CD14-positive monocyte (primary cell): ENCODE measurements at regions not wholly inside any gene's neighbourhood (a gene's known extent, or its start where the extent isn't known, plus 50 kb on each side); places are given as distances from the start of the nearest gene placed in this dataset.

Experiments used
- DNase-seq, 3 donors: peaks; one replicate each; pipeline ENCODE4 v3.0.0-alpha.2; 2011 to 2022
- H2AFZ ChIP-seq: 2 replicates; pipeline ENCODE4 v1.6.0; 2012; ENCODE audit warnings: mild to moderate bottlenecking, low read depth, low read length, inconsistent platforms; ENCODE audit not compliant: insufficient read depth, poor library complexity, severe bottlenecking
- H3K27ac ChIP-seq, 2 donors: 1 replicate in 1 of 2; 2 replicates in 1 of 2; pipeline ENCODE4 v1.5.1; 2012 to 2013; ENCODE audit warnings: low read length in 2 of 2, control low read depth in 1 of 2, inconsistent platforms in 1 of 2, low read depth in 1 of 2, mild to moderate bottlenecking in 1 of 2
- H3K27me3 ChIP-seq, 2 donors: one replicate each; pipeline versions ENCODE4 v1.6.0 to v1.6.1; 2011 to 2013; ENCODE audit warnings: low read length in 2 of 2; ENCODE audit not compliant: control insufficient read depth in 2 of 2, insufficient read depth in 2 of 2
- H3K36me3 ChIP-seq, 2 donors: replicated peaks in 1 of 2; 1 replicate in 1 of 2; 2 replicates in 1 of 2; pipeline versions ENCODE4 v1.5.1 to v1.6.1; 2012 to 2013; ENCODE audit warnings: low read length in 2 of 2, control low read depth in 1 of 2, inconsistent platforms in 1 of 2, mild to moderate bottlenecking in 1 of 2; ENCODE audit not compliant: insufficient read depth in 2 of 2, control insufficient read depth in 1 of 2
- H3K4me1 ChIP-seq, 2 donors: 1 replicate in 1 of 2; 2 replicates in 1 of 2; pipeline versions ENCODE4 v1.5.1 to v1.6.1; 2012 to 2013; ENCODE audit warnings: low read length in 2 of 2, control low read depth in 1 of 2, inconsistent platforms in 1 of 2, mild to moderate bottlenecking in 1 of 2, moderate library complexity in 1 of 2; ENCODE audit not compliant: insufficient read depth in 2 of 2, control insufficient read depth in 1 of 2
- H3K4me2 ChIP-seq: replicated peaks from 2 replicates; pipeline ENCODE3; 2012; ENCODE audit warnings: low read length, moderate library complexity, mild to moderate bottlenecking; ENCODE audit not compliant: poor library complexity, severe bottlenecking; ENCODE audit errors: extremely low read depth
- H3K4me3 ChIP-seq, 3 experiments: fragments of 200-600 bp in 1 of 3; sonication (generic) in 1 of 3; replicated peaks in 1 of 3; 1 replicate in 2 of 3; 2 replicates in 1 of 3; pipeline ENCODE4 v1.5.1; 2011 to 2013; ENCODE audit warnings: low read length in 3 of 3, mild to moderate bottlenecking in 3 of 3, control low read depth in 2 of 3, low read depth in 2 of 3, inconsistent platforms in 1 of 3, moderate library complexity in 1 of 3
- H3K79me2 ChIP-seq: 2 replicates; pipeline ENCODE4 v1.6.0; 2012; ENCODE audit warnings: mild to moderate bottlenecking, control low read depth, inconsistent platforms, low read length, moderate library complexity; ENCODE audit not compliant: insufficient read depth
- H3K9ac ChIP-seq: 2 replicates; pipeline ENCODE4 v1.6.0; 2017; ENCODE audit warnings: low read length, mild to moderate bottlenecking; ENCODE audit not compliant: insufficient read depth, poor library complexity, severe bottlenecking
- H3K9me3 ChIP-seq, 2 donors: replicated peaks in 1 of 2; 1 replicate in 1 of 2; 2 replicates in 1 of 2; pipeline versions ENCODE4 v1.5.1 to v1.6.1; 2012 to 2013; ENCODE audit warnings: low read length in 2 of 2, control low read depth in 1 of 2; ENCODE audit not compliant: control insufficient read depth in 1 of 2, insufficient read depth in 1 of 2
- H4K20me1 ChIP-seq: 2 replicates; pipeline ENCODE4 v1.6.0; 2012; ENCODE audit warnings: mild to moderate bottlenecking, low read length, control low read depth, moderate library complexity; ENCODE audit not compliant: insufficient read depth
- H3K27ac Mint-ChIP-seq, 7 donors: one replicate each; pipeline ENCODE4 v1.8.0; 2020; ENCODE audit warnings: mild to moderate bottlenecking in 7 of 7, mixed read lengths in 7 of 7, moderate library complexity in 6 of 7, inconsistent platforms in 2 of 7
- H3K27me3 Mint-ChIP-seq, 3 donors: one replicate each; pipeline ENCODE4 v1.8.0; 2021 to 2022; ENCODE audit warnings: low read depth in 3 of 3, mild to moderate bottlenecking in 3 of 3, mixed read lengths in 3 of 3, moderate library complexity in 3 of 3, inconsistent platforms in 1 of 3
- H3K36me3 Mint-ChIP-seq, 2 donors: one replicate each; pipeline ENCODE4 v1.8.0; 2020; ENCODE audit warnings: mixed read lengths in 2 of 2, inconsistent platforms in 1 of 2, mild to moderate bottlenecking in 1 of 2
- H3K4me1 Mint-ChIP-seq: one replicate; pipeline ENCODE4 v1.8.0; 2020; ENCODE audit warnings: mild to moderate bottlenecking, mixed read lengths
- H3K4me3 Mint-ChIP-seq, 2 donors: one replicate each; pipeline ENCODE4 v1.8.0; 2020; ENCODE audit warnings: mild to moderate bottlenecking in 2 of 2, mixed read lengths in 2 of 2, moderate library complexity in 1 of 2
- H3K9me3 Mint-ChIP-seq, 7 donors: one replicate each; pipeline ENCODE4 v1.8.0; 2020 to 2022; ENCODE audit warnings: mixed read lengths in 7 of 7, mild to moderate bottlenecking in 6 of 7, moderate library complexity in 6 of 7, inconsistent platforms in 2 of 7
- WGBS: methylation state at CpG from one replicate; pipeline ENCODE4 v1.1.5; 2013; ENCODE audit warnings: missing lambda C conversion rate; ENCODE audit not compliant: insufficient coverage; 5-methylcytosine and 5-hydroxymethylcytosine counted together
- intact Hi-C, 2 donors: fragments of 100-400 bp; cut with micrococcal nuclease; formaldehyde crosslinking; loops; one replicate each; pipeline versions ENCODE4 v1.15.0 to v1.15.1; 2023
- TF ChIP-seq, protein P1 (sequence below): fragments of 200-600 bp; IDR thresholded peaks from one replicate; pipeline ENCODE4 v1.8.0; 2022; ENCODE audit warnings: antibody characterized with exemption, mild to moderate bottlenecking

DNA sequence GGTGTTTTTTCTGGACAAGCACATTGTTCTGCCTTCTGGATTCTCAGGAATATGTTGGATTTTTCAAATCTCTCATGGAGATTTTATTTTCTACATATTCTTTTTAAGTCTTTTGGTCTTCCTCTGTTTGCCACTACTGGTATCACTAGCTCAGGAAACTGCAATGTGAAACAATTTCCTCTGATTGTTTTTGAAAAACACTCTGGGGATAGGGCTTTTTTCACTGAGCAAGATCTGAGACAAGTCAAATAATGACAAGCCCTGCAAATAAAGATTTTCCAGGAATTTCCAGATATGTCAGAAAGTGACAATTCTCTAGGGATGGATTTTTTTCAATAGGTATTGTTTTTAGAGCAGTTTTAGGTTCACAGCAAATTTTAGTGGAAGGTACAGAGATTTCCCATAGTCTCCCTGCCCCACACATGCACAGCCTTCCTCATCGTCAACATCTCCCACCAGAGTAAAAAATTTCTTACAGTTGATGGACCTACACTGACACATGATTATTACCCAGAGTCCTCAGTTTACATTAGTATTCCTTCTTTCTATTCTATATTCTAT lies 86.9 kb upstream of the TMEM161B start:
- no peaks in the 10 kb centered on the region for H3K4me1 Mint-ChIP-seq
- Histone ChIP-seq H3K4me2 (no peak overlapping the region), H4K20me1 (no peaks in the 10 kb centered on the region), H3K27me3 (no peaks in the 10 kb centered on the region), H3K27ac (no peak overlapping the region), H3K36me3 (no peaks in the 10 kb centered on the region), H3K9me3 (peaks cover 0 to 3% of the 10 kb centered on the region in 2 donors), H3K4me3 (no peak overlapping the region), H3K9ac (no peak overlapping the region), H2AFZ (no peak overlapping the region), H3K79me2 (no peaks in the 10 kb centered on the region), H3K4me1 (no peaks in the 10 kb centered on the region)
- no peaks in the 10 kb centered on the region for H3K27me3 Mint-ChIP-seq
- intact Hi-C loops: no loop called here
- WGBS: no CpG with 5 or more reads among the region's 1 CpG
- no peak overlapping the region for H3K4me3 Mint-ChIP-seq
- DNase-seq: no peak
- TF ChIP-seq, protein P1, sequence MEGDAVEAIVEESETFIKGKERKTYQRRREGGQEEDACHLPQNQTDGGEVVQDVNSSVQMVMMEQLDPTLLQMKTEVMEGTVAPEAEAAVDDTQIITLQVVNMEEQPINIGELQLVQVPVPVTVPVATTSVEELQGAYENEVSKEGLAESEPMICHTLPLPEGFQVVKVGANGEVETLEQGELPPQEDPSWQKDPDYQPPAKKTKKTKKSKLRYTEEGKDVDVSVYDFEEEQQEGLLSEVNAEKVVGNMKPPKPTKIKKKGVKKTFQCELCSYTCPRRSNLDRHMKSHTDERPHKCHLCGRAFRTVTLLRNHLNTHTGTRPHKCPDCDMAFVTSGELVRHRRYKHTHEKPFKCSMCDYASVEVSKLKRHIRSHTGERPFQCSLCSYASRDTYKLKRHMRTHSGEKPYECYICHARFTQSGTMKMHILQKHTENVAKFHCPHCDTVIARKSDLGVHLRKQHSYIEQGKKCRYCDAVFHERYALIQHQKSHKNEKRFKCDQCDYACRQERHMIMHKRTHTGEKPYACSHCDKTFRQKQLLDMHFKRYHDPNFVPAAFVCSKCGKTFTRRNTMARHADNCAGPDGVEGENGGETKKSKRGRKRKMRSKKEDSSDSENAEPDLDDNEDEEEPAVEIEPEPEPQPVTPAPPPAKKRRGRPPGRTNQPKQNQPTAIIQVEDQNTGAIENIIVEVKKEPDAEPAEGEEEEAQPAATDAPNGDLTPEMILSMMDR: no peak
- no peak overlapping the region for H3K27ac Mint-ChIP-seq
- no peaks in the 10 kb centered on the region for H3K36me3 Mint-ChIP-seq
- H3K9me3 Mint-ChIP-seq: peaks cover 4 to 17% (median 8%) of the 10 kb centered on the region in 7 donors

DNA sequence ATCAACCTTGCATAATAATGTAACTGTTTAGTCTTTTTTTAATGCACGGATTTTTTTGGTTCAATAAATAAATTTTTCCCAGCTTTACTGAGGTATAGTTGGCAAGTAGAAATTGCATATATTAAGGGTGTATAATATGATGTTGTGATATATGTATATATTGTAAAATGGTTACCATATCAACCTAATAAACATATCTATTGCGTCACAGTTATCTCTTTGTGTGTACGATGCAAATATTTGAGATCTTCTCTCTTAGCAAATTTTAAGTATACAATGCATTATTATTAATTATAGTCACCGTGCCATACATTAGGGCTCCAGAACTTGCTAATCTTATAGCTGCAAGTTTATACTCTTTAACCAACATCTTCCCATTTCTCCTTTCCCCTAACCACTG lies 57.2 kb upstream of the TMEM161B start:
- no peak overlapping the region for H3K4me3 ChIP-seq
- no peaks in the 10 kb centered on the region for H3K4me1 ChIP-seq
- H3K9me3 Mint-ChIP-seq: peaks cover 4 to 12% (median 7%) of the 10 kb centered on the region in 7 donors
- intact Hi-C loops: no loop called here
- H4K20me1 ChIP-seq: no peaks in the 10 kb centered on the region
- peaks cover 0 to 4% of the 10 kb centered on the region in 2 donors for H3K9me3 ChIP-seq
- no peaks in the 10 kb centered on the region for H3K36me3 ChIP-seq
- no peak for DNase-seq
- no peaks in the 10 kb centered on the region for H3K36me3 Mint-ChIP-seq
- peaks cover 1 to 3% (median 2%) of the 10 kb centered on the region in 3 donors for H3K27me3 Mint-ChIP-seq
- no CpG with 5 or more reads among the region's 4 CpGs for WGBS
- H3K27me3 ChIP-seq: no peaks in the 10 kb centered on the region
- TF ChIP-seq, protein P1: no peak
- H3K27ac Mint-ChIP-seq: no peak overlapping the region
- H3K27ac ChIP-seq: no peak overlapping the region
- no peak overlapping the region for H3K4me2 ChIP-seq
- H3K4me3 Mint-ChIP-seq: no peak overlapping the region
- H2AFZ ChIP-seq: no peak overlapping the region
- H3K4me1 Mint-ChIP-seq: no peaks in the 10 kb centered on the region
- no peaks in the 10 kb centered on the region for H3K79me2 ChIP-seq
- no peak overlapping the region for H3K9ac ChIP-seq
